HG02852 (cell line): ENCODE measurements at regions not wholly inside any gene's neighbourhood (a gene's known extent, or its start where the extent isn't known, plus 50 kb on each side); places are given as distances from the start of the nearest gene placed in this dataset.
"Not testable (repeated sequence)": the region's sequence is repeated elsewhere in the genome, so short reads cannot be mapped to it uniquely, and the experiment has no call there.

Experiments used
- ATAC-seq: cut with Tn5 transposase; IDR thresholded peaks from one replicate; pipeline ENCODE4 v1.9.1; 2021; ENCODE audit warnings: mild to moderate bottlenecking, moderate library complexity; ENCODE audit not compliant: unreplicated experiment

GRCh38 chr9:28941856-28942255, 1368.6 kb upstream of the C9orf72 start:
- ATAC-seq = no peak

GRCh38 chr9:28942941-28943340, 1369.7 kb upstream of the C9orf72 start:
- no peak for ATAC-seq

- ATAC-seq = no peak
Measured at GRCh38 chr9:28946648-28947047, 1373.4 kb upstream of the C9orf72 start.

- no peak for ATAC-seq
Measured at GRCh38 chr9:28951945-28952344, 1378.7 kb upstream of the C9orf72 start.

GRCh38 chr9:28956116-28956880, 1383.0 kb upstream of the C9orf72 start:
- ATAC-seq = no peak

GRCh38 chr9:28960602-28961001, 1387.3 kb upstream of the C9orf72 start:
- ATAC-seq = no peak

- no peak for ATAC-seq
Measured at GRCh38 chr9:28961623-28962022, 1388.3 kb upstream of the C9orf72 start.

GRCh38 chr9:28967226-28967625, 1393.9 kb upstream of the C9orf72 start:
- no peak for ATAC-seq

- no peak for ATAC-seq
Measured at GRCh38 chr9:28970241-28970654, 1397.0 kb upstream of the C9orf72 start.

- no peak for ATAC-seq
Measured at GRCh38 chr9:28971881-28972280, 1398.6 kb upstream of the C9orf72 start.

- no peak for ATAC-seq
Measured at GRCh38 chr9:28976250-28976649, 1403.0 kb upstream of the C9orf72 start.

- ATAC-seq = no peak
Measured at GRCh38 chr9:28976684-28977083, 1403.4 kb upstream of the C9orf72 start.

- no peak for ATAC-seq
Measured at GRCh38 chr9:28981129-28981528, 1407.8 kb upstream of the C9orf72 start.

- no peak for ATAC-seq
Measured at GRCh38 chr9:28981711-28982110, 1408.4 kb upstream of the C9orf72 start.

- no peak for ATAC-seq
Measured at GRCh38 chr9:28984016-28984415, 1410.7 kb upstream of the C9orf72 start.

- ATAC-seq = not testable (repeated sequence)
Measured at GRCh38 chr9:28990009-28990408, 1416.7 kb upstream of the C9orf72 start.

- ATAC-seq = no peak
Measured at GRCh38 chr9:28999057-28999456, 1425.8 kb upstream of the C9orf72 start.

GRCh38 chr9:28999806-29000205, 1426.5 kb upstream of the C9orf72 start:
- no peak for ATAC-seq

- no peak for ATAC-seq
Measured at GRCh38 chr9:29001006-29001405, 1427.7 kb upstream of the C9orf72 start.

GRCh38 chr9:29004988-29005387, 1431.7 kb upstream of the C9orf72 start:
- no peak for ATAC-seq

- no peak for ATAC-seq
Measured at GRCh38 chr9:29006628-29007027, 1433.3 kb upstream of the C9orf72 start.

GRCh38 chr9:29012911-29013310, 1439.6 kb upstream of the C9orf72 start:
- no peak for ATAC-seq

GRCh38 chr9:29021632-29022031, 1448.4 kb upstream of the C9orf72 start:
- no peak for ATAC-seq
